ENCODE measurements at regions not wholly inside any gene's neighbourhood (a gene's known extent, or its start where the extent isn't known, plus 50 kb on each side); places are given as distances from the start of the nearest gene placed in this dataset.

GRCh38 chr14:46058964-46059563 lies 592.5 kb downstream of the RPL10L start:
- Mint-ChIP-seq H3K27ac (no peak overlapping the region), H3K9me3 (peaks cover 15 to 25% of the 10 kb centered on the region in 2 donors), H3K36me3 (no peaks in the 10 kb centered on the region), H3K27me3 (ENCODE audit: low read depth in 2 of 2) (no peaks in the 10 kb centered on the region), H3K4me3 (no peak overlapping the region), H3K4me1 (no peaks in the 10 kb centered on the region)
- Histone ChIP-seq H3K9me3 (ENCODE audit: control insufficient read depth, insufficient read depth, low read length) (peaks cover 9% of the 10 kb centered on the region), H3K4me1 (ENCODE audit: control insufficient read depth, insufficient read depth, low read length) (no peaks in the 10 kb centered on the region), H3K27me3 (ENCODE audit: control insufficient read depth, insufficient read depth, low read length) (no peaks in the 10 kb centered on the region), H3K4me3 (ENCODE audit: low read length) (no peak overlapping the region), H3K36me3 (ENCODE audit: control insufficient read depth, insufficient read depth, low read length) (no peaks in the 10 kb centered on the region), H3K27ac (ENCODE audit: low read length) (no peak overlapping the region)
- ATAC-seq (no peak), DNase-seq (no peak)
- TF ChIP-seq, protein P1, sequence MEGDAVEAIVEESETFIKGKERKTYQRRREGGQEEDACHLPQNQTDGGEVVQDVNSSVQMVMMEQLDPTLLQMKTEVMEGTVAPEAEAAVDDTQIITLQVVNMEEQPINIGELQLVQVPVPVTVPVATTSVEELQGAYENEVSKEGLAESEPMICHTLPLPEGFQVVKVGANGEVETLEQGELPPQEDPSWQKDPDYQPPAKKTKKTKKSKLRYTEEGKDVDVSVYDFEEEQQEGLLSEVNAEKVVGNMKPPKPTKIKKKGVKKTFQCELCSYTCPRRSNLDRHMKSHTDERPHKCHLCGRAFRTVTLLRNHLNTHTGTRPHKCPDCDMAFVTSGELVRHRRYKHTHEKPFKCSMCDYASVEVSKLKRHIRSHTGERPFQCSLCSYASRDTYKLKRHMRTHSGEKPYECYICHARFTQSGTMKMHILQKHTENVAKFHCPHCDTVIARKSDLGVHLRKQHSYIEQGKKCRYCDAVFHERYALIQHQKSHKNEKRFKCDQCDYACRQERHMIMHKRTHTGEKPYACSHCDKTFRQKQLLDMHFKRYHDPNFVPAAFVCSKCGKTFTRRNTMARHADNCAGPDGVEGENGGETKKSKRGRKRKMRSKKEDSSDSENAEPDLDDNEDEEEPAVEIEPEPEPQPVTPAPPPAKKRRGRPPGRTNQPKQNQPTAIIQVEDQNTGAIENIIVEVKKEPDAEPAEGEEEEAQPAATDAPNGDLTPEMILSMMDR (IDR thresholded peaks at IDR 0.05), result no peak
- intact Hi-C loops (cut with micrococcal nuclease), result no loop called here
- WGBS (ENCODE audit: insufficient coverage), result 75% methylated on average over 2 of the region's 4 CpGs

GRCh38 chr14:46057799-46058198 lies 593.8 kb downstream of the RPL10L start:
- Mint-ChIP-seq H3K4me1 (no peaks in the 10 kb centered on the region), H3K27me3 (ENCODE audit: low read depth in 2 of 2) (no peaks in the 10 kb centered on the region), H3K36me3 (no peaks in the 10 kb centered on the region), H3K27ac (no peak overlapping the region), H3K9me3 (peaks cover 13 to 18% of the 10 kb centered on the region in 2 donors), H3K4me3 (no peak overlapping the region)
- TF ChIP-seq, protein P1 (IDR thresholded peaks at IDR 0.05), result no peak
- Histone ChIP-seq H3K36me3 (ENCODE audit: control insufficient read depth, insufficient read depth, low read length) (no peaks in the 10 kb centered on the region), H3K27ac (ENCODE audit: low read length) (no peak overlapping the region), H3K9me3 (ENCODE audit: control insufficient read depth, insufficient read depth, low read length) (peaks cover 2% of the 10 kb centered on the region), H3K27me3 (ENCODE audit: control insufficient read depth, insufficient read depth, low read length) (no peaks in the 10 kb centered on the region), H3K4me1 (ENCODE audit: control insufficient read depth, insufficient read depth, low read length) (no peaks in the 10 kb centered on the region), H3K4me3 (ENCODE audit: low read length) (no peak overlapping the region)
- DNase-seq, result no peak
- ATAC-seq, result no peak
- intact Hi-C loops (cut with micrococcal nuclease), result no loop called here

DNA sequence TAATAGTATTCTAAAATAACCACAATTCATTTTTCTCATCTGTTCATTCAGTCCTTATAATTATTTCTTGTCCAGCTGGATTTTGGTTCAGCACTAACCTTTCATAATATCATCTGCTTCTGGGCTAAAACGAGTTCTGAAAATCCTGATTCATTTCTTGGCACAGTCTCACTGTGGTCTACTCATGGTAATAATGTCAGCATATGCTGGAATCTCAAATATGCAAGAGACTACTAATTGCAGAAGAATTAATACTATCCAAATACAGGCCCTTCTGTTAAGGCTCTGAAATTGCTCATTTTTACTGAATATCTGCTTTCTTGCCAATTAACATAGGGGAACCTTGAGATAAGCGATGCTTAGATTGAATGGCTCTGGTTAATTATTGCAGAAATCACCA lies 597.1 kb downstream of the RPL10L start:
- Histone ChIP-seq H3K9me3 (ENCODE audit: control insufficient read depth, insufficient read depth, low read length) (peaks cover 2% of the 10 kb centered on the region), H3K36me3 (ENCODE audit: control insufficient read depth, insufficient read depth, low read length) (no peaks in the 10 kb centered on the region), H3K27ac (ENCODE audit: low read length) (no peak overlapping the region), H3K4me1 (ENCODE audit: control insufficient read depth, insufficient read depth, low read length) (no peaks in the 10 kb centered on the region), H3K27me3 (ENCODE audit: control insufficient read depth, insufficient read depth, low read length) (no peaks in the 10 kb centered on the region), H3K4me3 (ENCODE audit: low read length) (no peak overlapping the region)
- no peaks in the 10 kb centered on the region for H3K36me3 Mint-ChIP-seq
- H3K9me3 Mint-ChIP-seq, result peaks cover 6 to 9% of the 10 kb centered on the region in 2 donors
- H3K4me3 Mint-ChIP-seq, result no peak overlapping the region
- DNase-seq, result no peak
- no peaks in the 10 kb centered on the region for H3K4me1 Mint-ChIP-seq
- WGBS (ENCODE audit: insufficient coverage), result 54% methylated on average over 2 of the region's 2 CpGs
- TF ChIP-seq, protein P1 (IDR thresholded peaks at IDR 0.05), result no peak
- no peak overlapping the region for H3K27ac Mint-ChIP-seq
- intact Hi-C loops (cut with micrococcal nuclease), result no loop called here
- H3K27me3 Mint-ChIP-seq (ENCODE audit: low read depth in 2 of 2), result no peaks in the 10 kb centered on the region
- no peak for ATAC-seq

GRCh38 chr14:46053221-46053620 lies 598.4 kb downstream of the RPL10L start:
- Mint-ChIP-seq H3K9me3 (peaks cover 7 to 12% of the 10 kb centered on the region in 2 donors), H3K4me1 (no peaks in the 10 kb centered on the region), H3K36me3 (no peaks in the 10 kb centered on the region), H3K27me3 (ENCODE audit: low read depth in 2 of 2) (no peaks in the 10 kb centered on the region), H3K4me3 (no peak overlapping the region), H3K27ac (no peak overlapping the region)
- ATAC-seq (no peak), DNase-seq (no peak)
- no peaks in the 10 kb centered on the region for H3K36me3 ChIP-seq (ENCODE audit: control insufficient read depth, insufficient read depth, low read length)
- TF ChIP-seq, protein P1 (IDR thresholded peaks at IDR 0.05), result no peak
- no peak overlapping the region for H3K4me3 ChIP-seq (ENCODE audit: low read length)
- no peaks in the 10 kb centered on the region for H3K27me3 ChIP-seq (ENCODE audit: control insufficient read depth, insufficient read depth, low read length)
- WGBS (ENCODE audit: insufficient coverage), result no CpG with 5 or more reads among the region's 1 CpG
- H3K27ac ChIP-seq (ENCODE audit: low read length), result no peak overlapping the region
- peaks cover 2% of the 10 kb centered on the region for H3K9me3 ChIP-seq (ENCODE audit: control insufficient read depth, insufficient read depth, low read length)
- intact Hi-C loops (cut with micrococcal nuclease), result no loop called here
- H3K4me1 ChIP-seq (ENCODE audit: control insufficient read depth, insufficient read depth, low read length), result no peaks in the 10 kb centered on the region
